A549 (cell line): ENCODE measurements at regions not wholly inside any gene's neighbourhood (a gene's known extent, or its start where the extent isn't known, plus 50 kb on each side); places are given as distances from the start of the nearest gene placed in this dataset.

ENCODE experiments used
- ATAC-seq, 2 experiments: fragments of 200-7000 bp in 1 of 2; fragments of >200 bp in 1 of 2; cut with Nextera tagmentation in 1 of 2; cut with Tn5 transposase in 1 of 2; 3 replicates each; pipeline versions ENCODE4 v1.8.0 to v1.9.1; 2018 to 2020; ENCODE audit warnings: mild to moderate bottlenecking in 1 of 2, moderate library complexity in 1 of 2
- CTCF ChIA-PET: fragments of 300-600 bp; sonication (Branson Sonifier 250); formaldehyde crosslinking; extraction: SDS; loops from one replicate; lab custom pipeline; 2021; ENCODE audit warnings: antibody characterized with exemption, inconsistent platforms; lab: Yijun Ruan, JAX
- POLR2A ChIA-PET: fragments of 350-600 bp; formaldehyde crosslinking; extraction: SDS; loops from one replicate; lab custom pipeline; 2021; ENCODE audit warnings: antibody characterized with exemption, inconsistent platforms; lab: Yijun Ruan, JAX
- DNase-seq, 2 experiments: peaks; one replicate each; pipeline versions ENCODE4 v3.0.0 to v3.0.0-alpha.2; 2011 to 2016; ENCODE audit warnings: low read depth in 1 of 2, low spot score in 1 of 2
- FAIRE-seq: peaks from 2 replicates; lab custom pipeline; 2011; peaks lifted over from hg19 to GRCh38; lab: Jason Lieb, UNC
- H3K27ac ChIP-seq, 2 experiments: fragments of >200 bp; sonication (Bioruptor Twin); formaldehyde crosslinking; 3 replicates each; pipeline ENCODE4 v1.5.1; 2016 to 2017
- H3K4me1 ChIP-seq: fragments of >200 bp; sonication (Bioruptor Twin); formaldehyde crosslinking; 3 replicates; pipeline ENCODE4 v1.6.1; 2016
- H3K4me2 ChIP-seq: fragments of >200 bp; sonication (Bioruptor Twin); formaldehyde crosslinking; 3 replicates; pipeline ENCODE4 v1.6.1; 2016
- H3K4me3 ChIP-seq: fragments of >200 bp; sonication (Bioruptor Twin); formaldehyde crosslinking; 3 replicates; pipeline ENCODE4 v1.5.1; 2016
- H3K9me3 ChIP-seq: fragments of >200 bp; sonication (Bioruptor Twin); formaldehyde crosslinking; 3 replicates; pipeline ENCODE4 v1.6.1; 2016
- BCL3 ChIP-seq: fragments of >200 bp; sonication (Bioruptor Twin); formaldehyde crosslinking; IDR thresholded peaks from 3 replicates; pipeline ENCODE4 v1.6.1; 2016
- CHD2 ChIP-seq: fragments of 150-350 bp; IDR thresholded peaks from 2 replicates; pipeline ENCODE4 v1.6.1; 2014; ENCODE audit warnings: low read length; ENCODE audit not compliant: partially characterized antibody
- E2F6 ChIP-seq: IDR thresholded peaks from 2 replicates; pipeline ENCODE4 v1.6.1; 2012; ENCODE audit warnings: low read depth, borderline replicate concordance
- EHF ChIP-seq: fragments of 250-450 bp; sonication (Bioruptor Pico); IDR thresholded peaks from 2 replicates; pipeline ENCODE4 v1.5.0; 2020; ENCODE audit warnings: mild to moderate bottlenecking
- ELK1 ChIP-seq: fragments of 150-350 bp; IDR thresholded peaks from 2 replicates; pipeline ENCODE4 v1.6.1; 2014; ENCODE audit warnings: low read depth, mild to moderate bottlenecking, low read length
- GATA3 ChIP-seq: IDR thresholded peaks from 2 replicates; pipeline ENCODE4 v1.6.1; 2012; ENCODE audit warnings: borderline replicate concordance
- HDAC2 ChIP-seq: fragments of 200-600 bp; sonication (generic); IDR thresholded peaks from 2 replicates; pipeline ENCODE4 v1.6.1; 2016
- HEYL ChIP-seq: fragments of 250-450 bp; sonication (Bioruptor Pico); IDR thresholded peaks from 2 replicates; pipeline ENCODE4 v1.8.0; 2021; ENCODE audit warnings: mild to moderate bottlenecking, moderate library complexity
- HOXA7 ChIP-seq: fragments of 250-450 bp; sonication (Bioruptor Pico); IDR thresholded peaks from 2 replicates; pipeline ENCODE4 v1.5.0; 2020; ENCODE audit warnings: mild to moderate bottlenecking, moderate library complexity
- HOXB5 ChIP-seq: fragments of 250-450 bp; sonication (Bioruptor Pico); IDR thresholded peaks from 2 replicates; pipeline ENCODE4 v1.5.0; 2020; ENCODE audit warnings: mild to moderate bottlenecking, moderate library complexity
- KDM5A ChIP-seq: fragments of 200-600 bp; sonication (generic); IDR thresholded peaks from 2 replicates; pipeline ENCODE4 v1.6.1; 2016; ENCODE audit warnings: antibody characterized with exemption, mild to moderate bottlenecking
- MAFK ChIP-seq: fragments of 450-650 bp; IDR thresholded peaks from 2 replicates; pipeline ENCODE4 v1.6.1; 2014; ENCODE audit not compliant: partially characterized antibody
- NR3C1 ChIP-seq: fragments of >200 bp; sonication (Bioruptor Twin); formaldehyde crosslinking; IDR thresholded peaks from 3 replicates; pipeline ENCODE4 v1.6.1; 2017
- RCOR1 ChIP-seq: fragments of 150-350 bp; IDR thresholded peaks from 2 replicates; pipeline ENCODE4 v1.6.1; 2014; ENCODE audit warnings: antibody characterized with exemption, low read length, low read depth
- REST ChIP-seq: fragments of 200-600 bp; sonication (generic); IDR thresholded peaks from 2 replicates; pipeline ENCODE4 v1.6.1; 2016; ENCODE audit warnings: antibody characterized with exemption, mild to moderate bottlenecking, moderate library complexity
- RFX5 ChIP-seq: fragments of 450-650 bp; IDR thresholded peaks from 2 replicates; pipeline ENCODE4 v1.7.1; 2014; ENCODE audit warnings: antibody characterized with exemption, mild to moderate bottlenecking, moderate library complexity
- RNF2 ChIP-seq: fragments of 200-600 bp; sonication (generic); IDR thresholded peaks from 2 replicates; pipeline ENCODE4 v1.6.1; 2016; ENCODE audit warnings: low read depth, mild to moderate bottlenecking, antibody characterized with exemption, moderate library complexity, borderline replicate concordance
- SMC3 ChIP-seq: fragments of >200 bp; sonication (Bioruptor Twin); formaldehyde crosslinking; IDR thresholded peaks from 3 replicates; pipeline ENCODE4 v1.6.1; 2018; ENCODE audit warnings: inconsistent platforms
- TFCP2L1 ChIP-seq: fragments of 250-450 bp; sonication (Bioruptor Pico); IDR thresholded peaks from 2 replicates; pipeline ENCODE4 v1.5.0; 2021; ENCODE audit warnings: mild to moderate bottlenecking
- ZSCAN20 ChIP-seq: fragments of 250-450 bp; sonication (Bioruptor Pico); IDR thresholded peaks from 2 replicates; pipeline ENCODE4 v1.8.0; 2022; ENCODE audit warnings: mild to moderate bottlenecking, moderate library complexity
- WGBS: methylation state at CpG from one replicate; pipeline ENCODE4 v1.1.6; 2017; ENCODE audit errors: missing lambda C conversion rate; 5-methylcytosine and 5-hydroxymethylcytosine counted together

GRCh38 chr18:68086481-68086880 is 570.0 kb upstream of the DSEL start (continued):
- TF ChIP-seq E2F6, result no peak

GRCh38 chr18:68085251-68085650 is 568.7 kb upstream of the DSEL start:
- ATAC-seq (no peak), DNase-seq (no peak), FAIRE-seq (no peak)
- CTCF ChIA-PET, result no interaction called here
- POLR2A ChIA-PET, result no interaction called here
- Histone ChIP-seq H3K9me3 (no peaks in the 10 kb centered on the region), H3K27ac (no peak overlapping the region), H3K4me2 (no peak overlapping the region), H3K4me1 (no peaks in the 10 kb centered on the region), H3K4me3 (no peak overlapping the region)
- WGBS, result 3% methylated on average over 2 of the region's 2 CpGs
- TF ChIP-seq CHD2 (no peak), KDM5A (no peak), BCL3 (no peak), NR3C1 (no peak), SMC3 (no peak), GATA3 (no peak), REST (no peak), HEYL (CRISPR knock-in tag) (no peak), MAFK (no peak), EHF (CRISPR knock-in tag) (no peak), RCOR1 (no peak), RNF2 (no peak), HOXB5 (CRISPR knock-in tag) (no peak), ELK1 (no peak), HDAC2 (no peak), HOXA7 (no peak), RFX5 (no peak)

- H3K4me1 ChIP-seq, result no peaks in the 10 kb centered on the region
- 40% methylated on average over 3 of the region's 3 CpGs for WGBS
- H3K9me3 ChIP-seq, result no peaks in the 10 kb centered on the region
- no peak overlapping the region for H3K4me2 ChIP-seq
- POLR2A ChIA-PET, result no interaction called here
- TF ChIP-seq TFCP2L1, result no peak
- TF ChIP-seq RFX5, result no peak
- no peak for TF ChIP-seq BCL3
- TF ChIP-seq ZSCAN20 (CRISPR knock-in tag), result no peak
- TF ChIP-seq, all 56 proteins: peak for 0
- CTCF ChIA-PET, result interaction anchor here (0.7 kb wide), 1 partner anchor 48 kb away, joined by 3 read pairs; no protein-coding TSS in a partner anchor
- no peak for DNase-seq
- no peak overlapping the region for H3K4me3 ChIP-seq
- no peak overlapping the region for H3K27ac ChIP-seq
- ATAC-seq, result no peak
- FAIRE-seq, result no peak
These were observed 567.3 kb upstream of the DSEL start for GRCh38 chr18:68083776-68084175.
